ENCODE measurements at regions not wholly inside any gene's neighbourhood (a gene's known extent, or its start where the extent isn't known, plus 50 kb on each side); places are given as distances from the start of the nearest gene placed in this dataset.
"Not testable (repeated sequence)": the region's sequence is repeated elsewhere in the genome, so short reads cannot be mapped to it uniquely, and the experiment has no call there.

DNA sequence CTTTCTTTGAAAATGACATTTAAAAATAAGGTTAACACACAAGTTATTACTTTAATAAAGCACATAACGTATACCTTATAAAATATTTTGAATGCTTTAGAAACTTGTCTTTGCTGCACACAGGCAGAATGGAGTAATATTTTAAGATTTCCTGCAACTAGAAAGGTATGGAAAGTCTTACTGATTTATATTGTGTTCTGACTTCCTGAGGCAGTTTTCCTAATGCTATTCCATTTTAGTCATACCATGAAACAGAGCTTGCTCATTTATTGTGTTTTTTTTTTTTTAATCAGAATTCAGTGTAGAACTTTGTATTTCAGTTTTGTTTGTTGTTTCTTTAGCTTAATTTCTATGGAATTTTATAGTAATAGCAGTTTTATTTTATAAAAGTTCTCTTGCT lies 60.9 kb upstream of the S1PR1 start:
- Histone ChIP-seq H3K4me3 (ENCODE audit: low read length) (no peak overlapping the region), H3K9me3 (ENCODE audit: control insufficient read depth, low read length) (no peaks in the 10 kb centered on the region), H3K4me1 (ENCODE audit: control insufficient read depth, insufficient read depth, low read length) (no peaks in the 10 kb centered on the region), H3K27ac (ENCODE audit: low read depth, low read length) (no peak overlapping the region), H3K9ac (ENCODE audit: extremely low read depth, low read length, poor library complexity, severe bottlenecking) (no peak overlapping the region), H3K27me3 (ENCODE audit: control insufficient read depth, insufficient read depth, low read length, poor library complexity, severe bottlenecking) (no peaks in the 10 kb centered on the region), H3K36me3 (ENCODE audit: control insufficient read depth, insufficient read depth, low read length) (no peaks in the 10 kb centered on the region)
- 100% methylated on average over 1 of the region's 1 CpG; no CpG with 5 or more reads in 1 of the 2 experiments for WGBS, 2 experiments (ENCODE audit: insufficient coverage in 1 of 2, insufficient read length in 1 of 2)
- no peaks in the 10 kb centered on the region for H3K36me3 Mint-ChIP-seq (ENCODE audit: low read depth)
- H3K27me3 Mint-ChIP-seq (ENCODE audit: insufficient read depth) = no peaks in the 10 kb centered on the region
- no peak overlapping the region for H3K27ac Mint-ChIP-seq
- TF ChIP-seq, protein P1, sequence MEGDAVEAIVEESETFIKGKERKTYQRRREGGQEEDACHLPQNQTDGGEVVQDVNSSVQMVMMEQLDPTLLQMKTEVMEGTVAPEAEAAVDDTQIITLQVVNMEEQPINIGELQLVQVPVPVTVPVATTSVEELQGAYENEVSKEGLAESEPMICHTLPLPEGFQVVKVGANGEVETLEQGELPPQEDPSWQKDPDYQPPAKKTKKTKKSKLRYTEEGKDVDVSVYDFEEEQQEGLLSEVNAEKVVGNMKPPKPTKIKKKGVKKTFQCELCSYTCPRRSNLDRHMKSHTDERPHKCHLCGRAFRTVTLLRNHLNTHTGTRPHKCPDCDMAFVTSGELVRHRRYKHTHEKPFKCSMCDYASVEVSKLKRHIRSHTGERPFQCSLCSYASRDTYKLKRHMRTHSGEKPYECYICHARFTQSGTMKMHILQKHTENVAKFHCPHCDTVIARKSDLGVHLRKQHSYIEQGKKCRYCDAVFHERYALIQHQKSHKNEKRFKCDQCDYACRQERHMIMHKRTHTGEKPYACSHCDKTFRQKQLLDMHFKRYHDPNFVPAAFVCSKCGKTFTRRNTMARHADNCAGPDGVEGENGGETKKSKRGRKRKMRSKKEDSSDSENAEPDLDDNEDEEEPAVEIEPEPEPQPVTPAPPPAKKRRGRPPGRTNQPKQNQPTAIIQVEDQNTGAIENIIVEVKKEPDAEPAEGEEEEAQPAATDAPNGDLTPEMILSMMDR (conservative IDR thresholded peaks at IDR 0.05) = no peak
- no peaks in the 10 kb centered on the region for H3K9me3 Mint-ChIP-seq
- DNase-seq = no peak
- H3K4me1 Mint-ChIP-seq = no peaks in the 10 kb centered on the region
- no peak overlapping the region for H3K4me3 Mint-ChIP-seq

DNA sequence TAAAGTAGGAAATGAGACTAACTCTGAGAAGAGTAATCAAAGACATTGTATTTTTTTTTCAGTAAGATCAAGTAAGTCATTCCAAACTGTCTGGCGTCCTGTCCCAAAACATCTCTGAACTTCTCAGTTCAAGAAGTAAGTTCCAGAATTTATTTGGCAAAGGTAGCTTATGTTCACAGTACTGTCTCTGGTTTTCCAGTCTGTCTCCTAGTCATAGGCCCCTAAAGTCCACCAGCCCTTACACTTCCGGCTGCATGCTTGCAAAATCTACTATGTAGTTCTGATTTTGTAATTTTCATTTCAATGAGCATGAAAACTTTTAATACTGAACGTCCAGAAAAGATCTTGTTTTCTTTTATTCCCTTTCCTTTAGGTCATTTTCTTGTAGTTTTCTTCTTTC lies 61.4 kb upstream of the S1PR1 start:
- H3K27ac ChIP-seq (ENCODE audit: low read depth, low read length) = no peak overlapping the region
- H3K4me1 ChIP-seq (ENCODE audit: control insufficient read depth, insufficient read depth, low read length) = no peaks in the 10 kb centered on the region
- 78 to 84% methylated on average over 3 of the region's 3 CpGs for WGBS, 2 experiments (ENCODE audit: insufficient coverage in 1 of 2, insufficient read length in 1 of 2)
- no peak for DNase-seq
- no peaks in the 10 kb centered on the region for H3K27me3 ChIP-seq (ENCODE audit: control insufficient read depth, insufficient read depth, low read length, poor library complexity, severe bottlenecking)
- no peaks in the 10 kb centered on the region for H3K36me3 ChIP-seq (ENCODE audit: control insufficient read depth, insufficient read depth, low read length)
- H3K27ac Mint-ChIP-seq = no peak overlapping the region
- H3K9ac ChIP-seq (ENCODE audit: extremely low read depth, low read length, poor library complexity, severe bottlenecking) = no peak overlapping the region
- H3K4me3 ChIP-seq (ENCODE audit: low read length) = no peak overlapping the region
- no peaks in the 10 kb centered on the region for H3K4me1 Mint-ChIP-seq
- H3K9me3 ChIP-seq (ENCODE audit: control insufficient read depth, low read length) = no peaks in the 10 kb centered on the region
- TF ChIP-seq, protein P1 (conservative IDR thresholded peaks at IDR 0.05) = no peak
- H3K9me3 Mint-ChIP-seq = no peaks in the 10 kb centered on the region
- no peaks in the 10 kb centered on the region for H3K27me3 Mint-ChIP-seq (ENCODE audit: insufficient read depth)
- H3K4me3 Mint-ChIP-seq = no peak overlapping the region
- H3K36me3 Mint-ChIP-seq (ENCODE audit: low read depth) = no peaks in the 10 kb centered on the region

DNA sequence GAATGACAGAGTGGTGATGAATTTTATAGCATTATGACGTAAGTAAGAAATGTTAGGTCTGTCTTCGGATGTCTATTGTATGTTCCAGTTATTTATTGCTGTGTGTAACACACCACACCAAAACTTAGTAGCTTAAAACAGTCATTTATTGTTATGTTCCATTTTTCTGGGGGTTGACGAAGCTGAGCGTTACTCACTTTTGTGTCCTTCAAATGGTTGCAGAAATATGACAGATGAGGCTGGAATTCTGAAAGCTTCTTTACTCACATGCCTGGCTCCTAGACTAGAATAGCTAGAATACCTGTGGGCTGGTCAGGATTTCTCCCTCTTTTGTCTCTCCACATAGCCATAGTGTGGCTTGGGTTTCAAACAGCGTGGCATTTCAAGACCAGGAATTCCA lies 62.1 kb upstream of the S1PR1 start:
- WGBS, 2 experiments (ENCODE audit: insufficient coverage in 1 of 2, insufficient read length in 1 of 2) = 86% methylated on average over 2 to 5 of the region's 5 CpGs
- Histone ChIP-seq H3K9ac (ENCODE audit: extremely low read depth, low read length, poor library complexity, severe bottlenecking) (no peak overlapping the region), H3K27ac (ENCODE audit: low read depth, low read length) (no peak overlapping the region), H3K27me3 (ENCODE audit: control insufficient read depth, insufficient read depth, low read length, poor library complexity, severe bottlenecking) (no peaks in the 10 kb centered on the region), H3K4me1 (ENCODE audit: control insufficient read depth, insufficient read depth, low read length) (no peaks in the 10 kb centered on the region), H3K4me3 (ENCODE audit: low read length) (no peak overlapping the region), H3K9me3 (ENCODE audit: control insufficient read depth, low read length) (no peaks in the 10 kb centered on the region), H3K36me3 (ENCODE audit: control insufficient read depth, insufficient read depth, low read length) (no peaks in the 10 kb centered on the region)
- Mint-ChIP-seq H3K27ac (no peak overlapping the region), H3K27me3 (ENCODE audit: insufficient read depth) (no peaks in the 10 kb centered on the region), H3K36me3 (ENCODE audit: low read depth) (no peaks in the 10 kb centered on the region), H3K9me3 (no peaks in the 10 kb centered on the region), H3K4me3 (no peak overlapping the region), H3K4me1 (no peaks in the 10 kb centered on the region)
- TF ChIP-seq, protein P1 (conservative IDR thresholded peaks at IDR 0.05) = no peak
- no peak for DNase-seq

DNA sequence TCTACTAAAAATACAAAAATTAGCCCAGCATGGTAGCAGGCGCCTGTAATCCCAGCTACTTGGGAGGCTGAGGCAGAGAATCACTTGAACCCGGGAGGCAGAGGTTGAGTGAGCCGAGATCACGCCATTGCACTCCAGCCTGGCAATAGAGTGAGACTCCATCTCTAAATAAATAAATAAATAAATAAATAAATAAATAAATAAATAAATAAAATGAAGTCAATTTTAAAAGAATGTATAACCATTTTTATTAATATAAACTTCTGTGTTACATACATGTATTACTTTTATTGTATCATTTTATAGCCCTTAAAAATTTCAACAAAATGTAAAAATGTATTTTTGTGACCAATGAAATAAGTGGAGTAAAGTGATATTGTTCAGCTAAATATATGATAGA lies 62.5 kb upstream of the S1PR1 start:
- not testable (repeated sequence) for H3K27me3 Mint-ChIP-seq (ENCODE audit: insufficient read depth); H3K27ac Mint-ChIP-seq; H3K36me3 Mint-ChIP-seq (ENCODE audit: low read depth); H3K4me1 Mint-ChIP-seq; H3K9me3 ChIP-seq (ENCODE audit: control insufficient read depth, low read length); H3K9me3 Mint-ChIP-seq; H3K4me1 ChIP-seq (ENCODE audit: control insufficient read depth, insufficient read depth, low read length); H3K27me3 ChIP-seq (ENCODE audit: control insufficient read depth, insufficient read depth, low read length, poor library complexity, severe bottlenecking); H3K4me3 ChIP-seq (ENCODE audit: low read length); H3K4me3 Mint-ChIP-seq; H3K27ac ChIP-seq (ENCODE audit: low read depth, low read length); H3K36me3 ChIP-seq (ENCODE audit: control insufficient read depth, insufficient read depth, low read length); DNase-seq; H3K9ac ChIP-seq (ENCODE audit: extremely low read depth, low read length, poor library complexity, severe bottlenecking)
- 93% methylated on average over 3 of the region's 4 CpGs; no CpG with 5 or more reads in 1 of the 2 experiments for WGBS, 2 experiments (ENCODE audit: insufficient coverage in 1 of 2, insufficient read length in 1 of 2)
